ENCODE measurements at regions not wholly inside any gene's neighbourhood (a gene's known extent, or its start where the extent isn't known, plus 50 kb on each side); places are given as distances from the start of the nearest gene placed in this dataset.

DNA sequence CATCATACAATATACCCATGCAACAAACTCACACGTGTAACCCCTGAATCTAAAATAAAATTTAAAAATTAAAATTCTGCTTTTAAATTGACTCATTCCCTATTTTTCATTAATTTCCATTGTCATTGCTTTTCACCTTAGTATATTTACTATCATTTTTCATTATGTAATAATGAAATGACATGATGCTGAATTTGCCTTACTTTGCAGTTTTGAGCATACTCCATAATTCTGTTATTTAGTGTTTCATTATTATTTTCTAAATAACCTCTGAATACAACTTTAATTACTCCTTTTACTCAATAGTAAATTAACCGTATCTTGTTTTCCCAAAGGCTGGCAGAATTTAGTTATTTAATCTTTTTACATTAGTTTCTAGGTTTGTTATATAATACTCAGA lies 719.6 kb downstream of the DOK5 start:
- TF ChIP-seq, protein P1, sequence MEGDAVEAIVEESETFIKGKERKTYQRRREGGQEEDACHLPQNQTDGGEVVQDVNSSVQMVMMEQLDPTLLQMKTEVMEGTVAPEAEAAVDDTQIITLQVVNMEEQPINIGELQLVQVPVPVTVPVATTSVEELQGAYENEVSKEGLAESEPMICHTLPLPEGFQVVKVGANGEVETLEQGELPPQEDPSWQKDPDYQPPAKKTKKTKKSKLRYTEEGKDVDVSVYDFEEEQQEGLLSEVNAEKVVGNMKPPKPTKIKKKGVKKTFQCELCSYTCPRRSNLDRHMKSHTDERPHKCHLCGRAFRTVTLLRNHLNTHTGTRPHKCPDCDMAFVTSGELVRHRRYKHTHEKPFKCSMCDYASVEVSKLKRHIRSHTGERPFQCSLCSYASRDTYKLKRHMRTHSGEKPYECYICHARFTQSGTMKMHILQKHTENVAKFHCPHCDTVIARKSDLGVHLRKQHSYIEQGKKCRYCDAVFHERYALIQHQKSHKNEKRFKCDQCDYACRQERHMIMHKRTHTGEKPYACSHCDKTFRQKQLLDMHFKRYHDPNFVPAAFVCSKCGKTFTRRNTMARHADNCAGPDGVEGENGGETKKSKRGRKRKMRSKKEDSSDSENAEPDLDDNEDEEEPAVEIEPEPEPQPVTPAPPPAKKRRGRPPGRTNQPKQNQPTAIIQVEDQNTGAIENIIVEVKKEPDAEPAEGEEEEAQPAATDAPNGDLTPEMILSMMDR (conservative IDR thresholded peaks at IDR 0.05; ENCODE audit: low read length) = no peak
- no peak for TF ChIP-seq EZH2phosphoT487 (IDR thresholded peaks at IDR 0.05; ENCODE audit: borderline replicate concordance)
